D341Med (cell line): ENCODE measurements at regions not wholly inside any gene's neighbourhood (a gene's known extent, or its start where the extent isn't known, plus 50 kb on each side); places are given as distances from the start of the nearest gene placed in this dataset.
A peak's percentile ranks its signal among the peaks of the same experiment; 100 is the strongest.
"Not testable (repeated sequence)": the region's sequence is repeated elsewhere in the genome, so short reads cannot be mapped to it uniquely, and the experiment has no call there.

ENCODE experiments used
- DNase-seq: peaks from one replicate; pipeline ENCODE4 v3.0.0; 2012; ENCODE audit warnings: low spot score

- not testable (repeated sequence) for DNase-seq
Measured at GRCh38 chr5:122669709-122670108, 105.2 kb upstream of the SNX2 start.

- DNase-seq, result no peak
Measured at GRCh38 chr5:122673343-122673742, 101.5 kb upstream of the SNX2 start.

GRCh38 chr5:122674385-122674784, 100.5 kb upstream of the SNX2 start:
- no peak for DNase-seq

GRCh38 chr5:122680623-122681350, 94.1 kb upstream of the SNX2 start:
- no peak for DNase-seq

GRCh38 chr5:122683631-122684030, 91.2 kb upstream of the SNX2 start:
- no peak for DNase-seq

GRCh38 chr5:122690266-122690665, 84.6 kb upstream of the SNX2 start:
- no peak for DNase-seq

- DNase-seq, result no peak
Measured at GRCh38 chr5:122691931-122692330, 82.9 kb upstream of the SNX2 start.

GRCh38 chr5:122693963-122694362, 80.9 kb upstream of the SNX2 start:
- DNase-seq, result no peak

GRCh38 chr5:122694884-122695283, 80.0 kb upstream of the SNX2 start:
- DNase-seq, result no peak

GRCh38 chr5:122696735-122697134, 78.1 kb upstream of the SNX2 start:
- not testable (repeated sequence) for DNase-seq

GRCh38 chr5:122697191-122697590, 77.7 kb upstream of the SNX2 start:
- no peak for DNase-seq

- no peak for DNase-seq
Measured at GRCh38 chr5:122699201-122699600, 75.7 kb upstream of the SNX2 start.

GRCh38 chr5:122701640-122702523, 73.0 kb upstream of the SNX2 start:
- DNase-seq, result no peak

GRCh38 chr5:122702524-122702875, 72.4 kb upstream of the SNX2 start:
- DNase-seq, result no peak

GRCh38 chr5:122703203-122703602, 71.7 kb upstream of the SNX2 start:
- DNase-seq, result no peak

- peak; percentile 24 for DNase-seq
Measured at GRCh38 chr5:122704247-122705036, 70.4 kb upstream of the SNX2 start.

GRCh38 chr5:122705851-122706250, 69.0 kb upstream of the SNX2 start:
- no peak for DNase-seq

- DNase-seq, result no peak
Measured at GRCh38 chr5:122707796-122708195, 67.1 kb upstream of the SNX2 start.

- no peak for DNase-seq
Measured at GRCh38 chr5:122713041-122713440, 61.8 kb upstream of the SNX2 start.

GRCh38 chr5:122715095-122715494, 59.8 kb upstream of the SNX2 start:
- no peak for DNase-seq

- no peak for DNase-seq
Measured at GRCh38 chr5:122718611-122719010, 56.3 kb upstream of the SNX2 start.

- DNase-seq, result no peak
Measured at GRCh38 chr5:122719991-122720746, 54.7 kb upstream of the SNX2 start.
